Inflammatory macrophage treated with lipopolysaccharide for 1 hour (primary cell): ENCODE measurements at regions not wholly inside any gene's neighbourhood (a gene's known extent, or its start where the extent isn't known, plus 50 kb on each side); places are given as distances from the start of the nearest gene placed in this dataset.
"Not testable (repeated sequence)": the region's sequence is repeated elsewhere in the genome, so short reads cannot be mapped to it uniquely, and the experiment has no call there.

Experiments
- DNase-seq, 2 donors: peaks; one replicate each; pipeline ENCODE4 v3.0.0-alpha.2; 2020 to 2022

DNA sequence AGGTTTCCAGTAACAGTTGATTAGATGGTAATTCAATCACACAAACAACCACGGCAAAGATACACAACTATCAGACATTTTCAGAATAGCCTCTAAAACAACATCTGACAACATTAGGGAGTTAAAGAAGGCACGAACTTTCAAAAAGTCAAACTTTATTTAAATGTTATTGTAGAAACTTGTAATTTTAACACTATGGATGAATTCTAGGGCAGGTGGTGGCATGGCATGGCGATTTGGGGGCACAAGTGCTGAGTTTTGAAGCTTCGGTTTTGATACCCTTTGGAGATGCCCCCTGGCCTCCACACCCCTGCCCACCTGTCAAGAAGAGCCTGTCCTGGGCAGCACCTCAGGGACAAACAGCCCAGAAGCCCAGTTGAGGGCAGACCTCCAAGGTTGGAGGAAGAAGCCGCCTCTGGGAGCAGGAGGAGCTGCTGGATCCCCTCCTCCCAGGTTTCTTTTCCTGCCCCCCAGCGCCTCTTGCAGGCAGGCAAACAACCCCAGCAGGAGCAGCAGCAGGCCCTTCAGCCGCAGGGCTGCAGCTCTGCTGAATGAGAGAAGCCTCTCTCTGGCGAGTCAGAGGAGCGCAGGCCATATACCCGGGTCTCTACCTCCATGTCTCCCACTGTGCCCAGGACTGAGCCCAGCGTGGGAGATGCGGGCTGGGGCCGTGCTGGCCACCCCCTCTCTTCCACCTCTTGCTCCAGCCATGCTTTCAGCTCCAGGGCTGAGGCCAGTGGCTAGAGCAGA, 102.1 kb upstream of the IGLL5 start:
- DNase-seq: no peak

DNA sequence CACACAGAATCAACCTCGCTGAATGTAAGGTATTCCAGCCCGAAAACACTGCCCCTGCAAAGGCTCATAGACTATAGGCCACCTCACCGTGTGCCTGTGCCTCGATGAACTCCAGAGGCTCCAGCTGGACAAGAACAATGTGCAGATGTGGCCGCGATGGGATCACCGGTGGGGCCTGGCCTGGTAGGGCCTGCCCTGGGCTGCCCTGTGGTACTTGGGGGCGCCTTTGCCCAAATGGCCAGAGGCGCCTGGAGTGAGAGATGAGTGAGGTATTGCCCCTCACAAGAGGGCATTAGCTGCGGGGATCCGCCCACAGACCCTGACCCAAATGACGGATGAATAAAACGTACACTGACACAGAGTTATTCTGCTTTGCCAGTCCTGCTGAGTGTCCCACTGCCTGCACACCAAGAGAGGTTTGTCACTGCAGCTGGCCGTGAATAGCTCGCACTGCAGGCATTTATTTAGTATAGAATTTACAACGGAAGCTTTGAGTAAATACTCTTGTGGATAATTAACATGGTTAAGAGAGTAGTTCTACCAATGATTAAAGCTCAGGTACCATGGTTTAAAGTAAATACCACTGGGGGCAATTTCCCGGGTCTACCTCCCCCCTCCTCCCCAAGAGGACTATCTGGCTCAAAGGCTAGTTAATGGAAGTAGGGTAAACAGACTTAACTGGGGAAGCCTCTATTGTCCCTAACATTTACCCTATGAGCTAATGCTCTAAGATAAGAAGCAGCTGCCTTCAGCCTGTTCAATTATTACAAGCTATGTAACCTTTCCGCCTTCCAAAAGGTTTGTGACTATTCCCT, 101.1 kb upstream of the IGLL5 start:
- DNase-seq: no peak

DNA sequence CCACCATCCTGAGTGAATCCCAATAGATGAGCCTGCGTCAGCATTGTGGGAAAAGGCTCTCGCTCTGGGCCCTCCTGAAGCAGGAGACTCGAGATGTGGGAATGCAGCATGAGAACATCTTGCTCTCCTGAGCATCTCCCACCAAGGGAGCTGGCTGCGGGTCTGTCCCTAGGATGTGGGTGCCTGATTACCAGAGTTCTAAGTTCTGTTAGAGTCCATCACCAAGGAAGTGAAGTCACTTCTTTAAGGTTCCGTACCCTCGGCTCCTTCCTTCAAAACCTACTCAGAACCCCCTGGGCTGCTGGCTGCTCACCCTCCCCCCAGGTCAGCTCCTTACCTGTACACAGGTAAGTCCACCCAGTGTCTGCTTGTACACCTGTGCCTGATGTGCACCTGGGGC, 100.5 kb upstream of the IGLL5 start:
- DNase-seq: no peak

- DNase-seq: peak; percentile 31 to 73
Measured at GRCh38 chr22:22787786-22788459, 99.7 kb upstream of the IGLL5 start.

- no peak for DNase-seq
Measured at GRCh38 chr22:22788460-22789037, 99.1 kb upstream of the IGLL5 start.

DNA sequence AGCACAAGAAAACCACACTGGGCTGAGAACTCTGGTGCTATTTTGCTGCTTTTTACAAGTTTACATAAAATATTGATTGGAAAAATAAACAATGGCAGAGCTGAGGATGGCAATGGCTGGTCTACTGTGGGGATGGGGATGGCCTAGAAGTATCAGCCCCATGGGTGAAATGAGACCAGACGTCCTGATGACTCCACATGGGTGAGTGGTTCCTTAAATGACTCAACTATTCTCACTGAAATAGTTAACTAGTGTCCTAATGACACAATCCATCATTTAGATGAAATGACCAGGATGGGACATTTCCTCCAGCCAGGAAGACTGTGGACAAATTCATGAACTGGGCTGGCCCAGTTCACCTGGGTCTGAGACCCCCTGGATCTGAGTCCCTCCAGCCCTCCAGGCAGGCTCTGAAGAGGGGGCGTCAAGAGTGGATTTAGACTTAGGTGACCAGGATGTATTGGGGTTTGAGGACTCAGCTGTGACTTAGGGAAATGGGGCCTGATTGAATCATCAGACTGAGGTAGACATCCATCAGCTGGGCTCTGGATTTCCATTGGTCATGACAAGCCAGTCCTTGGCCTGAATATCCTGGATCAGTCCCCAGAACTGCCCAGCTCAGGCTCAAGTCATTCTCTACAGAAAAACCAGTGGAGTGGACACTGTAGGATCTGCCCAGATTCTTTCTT, 98.2 kb upstream of the IGLL5 start:
- no peak for DNase-seq

GRCh38 chr22:22789922-22790845, 97.4 kb upstream of the IGLL5 start:
- DNase-seq: no peak

DNA sequence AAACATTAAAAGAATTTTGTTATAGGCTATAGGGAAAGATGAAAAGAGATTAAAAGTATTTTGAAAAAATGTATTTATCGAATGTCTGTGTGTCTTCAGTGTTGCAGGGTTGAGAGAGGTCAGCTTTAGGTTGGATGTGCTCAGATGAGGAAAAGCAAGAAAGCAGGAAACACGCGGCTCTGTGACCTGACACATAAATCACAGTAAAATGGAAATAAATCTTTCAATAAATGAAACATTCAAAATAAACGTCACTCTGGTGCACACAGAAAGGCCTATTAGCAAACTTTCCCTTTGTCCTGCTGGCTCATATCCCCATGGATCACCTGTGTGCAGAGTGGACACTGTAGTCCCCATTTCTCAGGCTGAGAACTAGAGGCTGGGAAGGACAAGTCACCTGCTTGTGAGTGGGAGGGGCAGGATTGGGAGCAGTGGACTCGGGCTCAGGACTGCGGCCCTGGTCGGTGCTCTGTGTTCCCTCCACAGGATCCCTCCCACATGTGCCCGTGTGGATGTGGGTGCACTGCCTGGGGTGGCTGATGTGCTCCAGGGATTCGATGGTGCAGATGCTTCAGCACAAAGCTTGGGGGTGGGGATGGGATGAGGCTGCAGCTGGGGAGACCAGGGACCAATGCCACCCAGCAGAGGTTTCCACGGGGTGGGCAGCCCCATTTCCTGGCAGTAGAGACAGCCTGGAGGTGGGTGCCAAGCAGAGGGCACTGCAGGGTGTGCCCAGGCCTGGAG, 96.0 kb upstream of the IGLL5 start:
- no peak for DNase-seq

DNA sequence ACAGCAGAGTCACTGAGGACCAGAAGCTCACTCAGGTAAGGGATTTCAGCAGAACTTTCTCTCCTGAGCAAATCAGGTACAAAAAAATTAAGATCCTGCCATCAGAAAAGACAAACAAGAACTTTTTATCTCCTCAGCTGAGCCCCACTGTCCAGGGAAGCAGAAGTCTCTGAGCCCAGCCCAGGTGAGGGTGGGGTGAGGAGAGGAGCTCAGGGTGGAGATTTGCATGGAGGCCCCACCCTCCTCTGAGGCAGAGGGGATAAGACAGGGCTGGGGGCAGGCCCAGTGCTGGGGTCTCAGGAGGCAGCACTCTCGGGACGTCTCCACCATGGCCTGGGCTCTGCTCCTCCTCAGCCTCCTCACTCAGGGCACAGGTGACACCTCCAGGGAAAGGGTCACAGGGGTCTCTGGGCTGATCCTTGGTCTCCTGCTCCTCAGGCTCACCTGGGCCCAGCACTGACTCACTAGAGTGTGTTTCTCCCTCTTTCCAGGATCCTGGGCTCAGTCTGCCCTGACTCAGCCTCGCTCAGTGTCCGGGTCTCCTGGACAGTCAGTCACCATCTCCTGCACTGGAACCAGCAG, 95.3 kb upstream of the IGLL5 start:
- DNase-seq: not testable (repeated sequence)

DNA sequence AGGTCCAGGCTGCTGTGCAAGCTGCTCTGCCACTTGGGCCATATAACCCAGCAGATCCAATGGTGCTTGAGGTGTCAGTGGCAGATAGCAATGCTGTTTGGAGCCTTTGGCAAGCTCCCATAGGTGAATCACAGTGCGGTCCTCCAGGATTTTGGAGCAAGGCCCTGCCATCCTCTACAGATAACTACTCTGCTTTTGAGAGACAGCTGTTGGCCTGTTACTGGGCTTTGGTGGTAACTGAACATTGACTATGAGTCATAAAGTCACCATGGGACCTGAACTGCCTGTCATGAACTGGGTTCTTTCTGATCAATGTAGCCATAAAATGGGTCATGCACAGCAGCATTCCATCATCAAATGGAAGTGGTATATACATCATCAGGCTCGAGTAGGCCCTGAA, 92.0 kb upstream of the IGLL5 start:
- not testable (repeated sequence) for DNase-seq

DNA sequence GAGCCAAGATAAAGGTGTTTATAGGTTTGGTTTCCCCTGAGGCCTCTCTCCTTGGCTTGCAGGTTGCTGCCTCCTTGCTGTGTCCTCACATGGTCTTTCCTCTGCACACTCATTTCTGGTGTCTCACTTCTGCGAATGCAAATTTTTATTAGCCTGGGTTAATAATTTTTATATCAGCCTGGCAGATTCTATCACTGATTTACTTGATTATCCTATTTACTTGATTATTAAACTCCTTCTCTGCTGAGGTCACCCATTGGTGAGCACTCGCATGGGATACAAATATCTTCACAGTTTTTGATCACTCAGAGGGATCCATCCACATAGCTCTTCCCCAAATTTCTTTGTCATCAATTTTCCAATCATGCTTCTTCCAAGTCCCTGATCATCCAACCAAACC, 90.9 kb upstream of the IGLL5 start:
- DNase-seq: no peak

GRCh38 chr22:22798232-22798616, 89.4 kb upstream of the IGLL5 start:
- DNase-seq: no peak

GRCh38 chr22:22798716-22799115, 88.9 kb upstream of the IGLL5 start:
- no peak for DNase-seq

DNA sequence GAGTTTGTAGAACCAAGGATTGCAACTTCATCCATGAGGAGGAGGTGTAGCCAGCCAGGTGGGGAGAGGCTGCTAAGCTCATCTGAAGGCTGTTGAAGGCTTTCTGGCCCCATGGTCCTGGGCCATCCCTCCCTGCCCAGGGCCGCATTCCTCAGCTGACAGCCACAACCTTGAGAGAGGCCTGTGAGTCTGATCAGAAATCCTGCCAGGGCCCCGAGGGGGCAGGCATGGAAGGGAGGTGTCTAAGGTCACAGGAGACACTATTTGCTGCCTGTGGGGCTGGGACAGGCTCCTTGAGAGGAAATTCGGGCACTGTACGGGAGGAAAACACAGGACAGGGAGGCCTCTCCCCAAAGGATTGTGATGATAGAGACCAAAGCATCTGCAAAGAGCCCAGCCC, 88.1 kb upstream of the IGLL5 start:
- no peak for DNase-seq

GRCh38 chr22:22800716-22801115, 86.9 kb upstream of the IGLL5 start:
- no peak for DNase-seq

GRCh38 chr22:22802339-22802970, 85.2 kb upstream of the IGLL5 start:
- DNase-seq: peak; percentile 28 to 67

DNA sequence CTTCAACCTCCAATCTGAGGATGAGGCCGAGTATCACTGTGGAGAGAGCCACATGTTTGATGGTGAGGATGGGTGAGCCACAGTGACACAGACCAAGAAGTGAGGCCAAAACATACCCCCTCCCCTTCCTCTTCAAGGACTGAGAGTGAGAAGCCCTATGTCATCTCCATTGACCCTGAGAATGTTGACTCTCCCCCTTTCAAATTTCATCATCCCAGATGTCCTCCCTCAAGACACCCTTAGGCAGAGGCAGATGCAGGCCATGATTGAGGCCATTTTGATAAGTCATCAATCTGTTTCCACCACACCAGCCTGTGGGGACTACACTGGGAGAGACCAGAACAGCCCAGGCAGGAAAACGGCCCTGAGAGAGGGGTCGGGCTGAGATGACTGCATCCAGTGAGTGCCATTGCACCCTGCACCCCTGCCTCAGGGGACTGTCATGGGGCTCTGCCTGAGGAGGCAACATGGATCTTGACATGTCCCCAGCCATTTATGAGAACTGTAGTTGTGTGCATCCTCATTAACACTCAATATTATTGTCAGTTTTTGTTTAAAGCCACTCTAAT, 84.2 kb upstream of the IGLL5 start:
- no peak for DNase-seq

DNA sequence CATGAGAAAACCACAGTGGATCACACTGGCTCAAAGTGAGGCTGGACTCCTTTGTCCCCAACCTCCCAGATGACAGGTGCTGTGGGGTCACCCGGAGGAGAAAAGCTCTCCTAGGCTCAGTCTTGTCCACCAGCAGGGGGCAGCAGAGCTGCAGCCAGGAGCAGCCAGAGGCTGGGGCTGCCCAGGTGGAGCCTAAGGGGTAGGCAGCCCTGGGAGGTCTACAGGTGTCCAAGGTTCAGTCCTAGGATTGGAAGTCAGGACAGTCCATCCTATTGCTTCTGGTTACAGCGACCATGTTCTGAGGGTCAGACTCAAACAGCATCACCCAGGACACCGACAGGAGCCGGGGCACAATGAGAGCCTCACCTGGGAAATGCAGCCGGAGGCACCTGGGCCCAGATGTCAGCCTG, 77.6 kb upstream of the IGLL5 start:
- DNase-seq: peak in 1 of 2 donors; percentile 53

GRCh38 chr22:22810471-22810870, 77.1 kb upstream of the IGLL5 start:
- DNase-seq: no peak
